ENCODE measurements at regions not wholly inside any gene's neighbourhood (a gene's known extent, or its start where the extent isn't known, plus 50 kb on each side); places are given as distances from the start of the nearest gene placed in this dataset.

- TF ChIP-seq CTCF (conservative IDR thresholded peaks at IDR 0.05 in 1 of 2, IDR thresholded peaks at IDR 0.05 in 1 of 2; ENCODE audit: extremely low read depth in 1 of 2, insufficient read depth in 1 of 2, low read depth in 1 of 2, low read length in 2 of 2) (no peak), EZH2 (IDR thresholded peaks at IDR 0.05; ENCODE audit: borderline replicate concordance, low read length) (no peak)
Measured at GRCh38 chr4:187393531-187394344, 601.8 kb upstream of the ZFP42 start.

Data from mammary epithelial cell (primary cell).